HFF-Myc (cell line): ENCODE measurements at regions not wholly inside any gene's neighbourhood (a gene's known extent, or its start where the extent isn't known, plus 50 kb on each side); places are given as distances from the start of the nearest gene placed in this dataset.

Experiments used
- DNase-seq: peaks from one replicate; pipeline ENCODE4 v3.0.0-alpha.2; 2011; ENCODE audit warnings: low read depth; ENCODE audit errors: extremely low read depth
- H3K4me3 ChIP-seq: replicated peaks from 2 replicates; pipeline ENCODE4 v1.5.1; 2011; ENCODE audit warnings: low read depth, mild to moderate bottlenecking, control low read depth, low read length
- TF ChIP-seq, protein P1 (sequence below): IDR thresholded peaks from 2 replicates; pipeline ENCODE4 v1.5.1; 2012; ENCODE audit warnings: mild to moderate bottlenecking, low read depth, low read length, control low read depth; ENCODE audit errors: missing control alignments

DNA sequence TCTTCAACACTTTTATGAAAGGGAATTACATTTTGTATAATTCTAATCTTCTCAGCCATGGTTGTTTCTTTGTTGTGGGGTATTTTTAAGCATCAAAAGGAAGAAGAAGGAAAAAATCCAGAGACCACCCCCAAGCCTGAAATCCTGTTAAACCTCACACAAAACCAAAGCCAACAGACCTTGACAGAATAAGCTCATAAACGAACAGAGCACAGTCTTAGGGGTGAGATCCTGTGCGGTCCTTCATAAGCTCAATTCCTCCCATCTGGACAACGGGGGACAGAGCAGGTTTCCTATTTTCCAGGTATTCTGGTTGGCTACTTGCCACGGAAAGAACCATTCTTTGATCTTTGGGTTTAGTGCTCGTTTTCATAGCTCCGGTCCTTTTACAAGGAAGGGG, 151.3 kb upstream of the SULF2 start:
- no peak overlapping the region for H3K4me3 ChIP-seq
- TF ChIP-seq, protein P1, sequence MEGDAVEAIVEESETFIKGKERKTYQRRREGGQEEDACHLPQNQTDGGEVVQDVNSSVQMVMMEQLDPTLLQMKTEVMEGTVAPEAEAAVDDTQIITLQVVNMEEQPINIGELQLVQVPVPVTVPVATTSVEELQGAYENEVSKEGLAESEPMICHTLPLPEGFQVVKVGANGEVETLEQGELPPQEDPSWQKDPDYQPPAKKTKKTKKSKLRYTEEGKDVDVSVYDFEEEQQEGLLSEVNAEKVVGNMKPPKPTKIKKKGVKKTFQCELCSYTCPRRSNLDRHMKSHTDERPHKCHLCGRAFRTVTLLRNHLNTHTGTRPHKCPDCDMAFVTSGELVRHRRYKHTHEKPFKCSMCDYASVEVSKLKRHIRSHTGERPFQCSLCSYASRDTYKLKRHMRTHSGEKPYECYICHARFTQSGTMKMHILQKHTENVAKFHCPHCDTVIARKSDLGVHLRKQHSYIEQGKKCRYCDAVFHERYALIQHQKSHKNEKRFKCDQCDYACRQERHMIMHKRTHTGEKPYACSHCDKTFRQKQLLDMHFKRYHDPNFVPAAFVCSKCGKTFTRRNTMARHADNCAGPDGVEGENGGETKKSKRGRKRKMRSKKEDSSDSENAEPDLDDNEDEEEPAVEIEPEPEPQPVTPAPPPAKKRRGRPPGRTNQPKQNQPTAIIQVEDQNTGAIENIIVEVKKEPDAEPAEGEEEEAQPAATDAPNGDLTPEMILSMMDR = no peak
- DNase-seq = no peak

DNA sequence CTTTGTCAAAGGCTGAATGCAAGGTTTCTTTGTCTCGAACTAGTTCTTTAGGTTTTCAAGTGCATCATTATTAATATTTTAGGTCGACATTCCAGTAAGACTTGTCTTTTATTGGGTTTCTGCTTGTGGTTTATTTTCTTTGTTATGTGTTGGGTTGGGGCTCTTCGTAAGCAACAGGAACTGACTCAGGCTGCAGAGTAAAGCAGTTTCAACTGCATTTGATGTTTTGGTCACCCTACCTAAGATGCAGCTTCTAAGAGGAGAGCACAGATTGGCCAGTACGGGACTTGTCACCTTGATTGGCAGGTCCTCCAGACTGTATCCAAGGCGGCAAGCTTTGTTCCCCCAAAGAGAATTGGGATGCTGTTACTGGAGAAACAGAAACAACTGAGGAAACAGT, 149.5 kb upstream of the SULF2 start:
- no peak for DNase-seq
- H3K4me3 ChIP-seq = no peak overlapping the region
- TF ChIP-seq, protein P1 = no peak

DNA sequence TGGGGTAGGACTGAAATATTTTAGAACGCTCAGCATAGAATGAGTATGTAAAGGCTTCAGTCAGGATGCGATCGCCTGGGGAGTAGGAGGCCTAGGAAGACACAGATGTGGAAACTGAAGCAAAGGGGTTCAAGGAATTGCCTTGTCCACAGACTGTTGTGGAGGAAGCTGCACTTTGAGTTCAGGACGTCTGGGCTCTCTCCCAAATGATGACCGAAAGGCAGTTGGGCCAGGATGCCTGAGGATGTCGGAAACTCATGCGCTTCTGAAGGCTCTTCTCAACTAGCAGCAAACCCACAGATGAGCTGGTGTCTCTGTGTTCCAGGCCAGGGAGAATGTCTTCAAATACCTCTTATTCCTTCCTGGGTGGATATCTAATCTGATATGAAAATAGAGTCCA, 146.2 kb upstream of the SULF2 start:
- DNase-seq = no peak
- no peak overlapping the region for H3K4me3 ChIP-seq
- TF ChIP-seq, protein P1 = no peak

DNA sequence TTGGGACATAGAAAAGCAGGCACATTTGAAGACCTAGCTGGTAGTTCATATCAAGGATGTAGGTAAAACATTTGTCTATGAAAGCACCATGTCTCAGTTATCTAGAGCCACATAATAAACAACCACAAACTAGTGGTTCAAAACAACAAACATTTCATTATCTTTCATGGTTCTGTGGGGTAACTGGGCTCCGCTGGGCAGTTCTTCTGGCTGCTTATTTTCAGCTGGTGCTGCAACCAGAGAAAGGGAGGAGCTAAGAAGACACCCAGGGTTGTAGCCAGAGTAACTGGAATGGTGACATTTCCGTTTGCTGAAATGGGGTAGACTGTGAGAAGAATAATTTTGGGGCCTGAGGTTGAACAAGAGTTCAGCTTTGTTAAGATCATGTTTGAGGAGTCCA, 145.7 kb upstream of the SULF2 start:
- H3K4me3 ChIP-seq = no peak overlapping the region
- TF ChIP-seq, protein P1 = no peak
- DNase-seq = no peak

DNA sequence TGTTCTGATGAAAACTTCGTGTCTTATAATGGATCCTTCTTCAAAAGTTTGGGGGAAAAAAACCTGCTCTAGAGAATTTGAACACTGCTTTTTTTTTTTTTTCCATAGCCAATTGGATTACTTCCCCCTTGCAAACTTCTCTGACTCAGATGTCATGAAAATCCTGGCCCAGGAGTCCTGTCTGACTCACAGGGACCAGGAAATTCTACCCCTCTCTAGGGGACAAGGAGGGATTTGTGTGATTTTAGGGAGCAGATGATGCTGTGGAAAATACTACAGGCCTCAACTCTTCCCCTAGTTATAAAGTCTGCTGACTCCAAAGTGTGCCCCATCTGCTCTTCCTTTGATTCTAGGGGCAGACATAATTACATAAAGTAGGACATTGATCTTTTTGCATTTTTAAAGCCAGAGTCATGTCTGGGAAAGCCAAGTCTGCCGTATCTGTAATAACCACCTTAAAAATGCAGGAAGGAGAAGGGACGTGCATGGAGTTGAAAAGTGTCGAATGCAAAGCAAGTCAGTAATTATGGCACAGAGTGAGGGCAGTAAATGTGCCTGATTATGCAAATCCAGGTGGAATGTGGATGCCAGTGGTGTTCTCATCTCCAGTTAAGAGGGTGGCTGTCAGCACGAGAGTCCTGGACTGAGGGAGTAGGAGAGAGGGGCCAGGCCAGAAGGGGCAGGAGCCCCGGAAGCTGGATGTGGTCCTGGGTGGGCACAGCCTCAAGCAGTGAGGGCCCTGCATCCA, 144.3 kb upstream of the SULF2 start:
- TF ChIP-seq, protein P1 = no peak
- peak; percentile 52 for DNase-seq

DNA sequence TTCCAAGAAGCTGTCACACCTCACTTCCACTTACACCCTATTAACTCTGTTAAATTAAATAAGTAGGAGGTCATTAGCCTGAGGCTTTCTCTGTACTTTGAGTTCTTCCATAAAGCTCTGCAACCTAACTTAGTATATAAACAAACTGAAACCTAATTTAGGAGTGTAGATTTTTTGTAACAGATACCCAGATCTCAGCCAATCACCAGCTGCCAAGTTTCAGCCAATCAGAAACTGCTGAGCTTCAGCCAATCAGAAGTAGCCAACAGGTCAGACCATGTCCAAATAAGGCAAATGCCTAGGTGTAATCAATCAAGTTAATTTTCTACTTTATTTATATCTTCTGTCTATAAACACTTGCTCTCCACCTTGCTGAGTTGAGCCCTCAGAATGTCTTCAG, 142.7 kb upstream of the SULF2 start:
- H3K4me3 ChIP-seq = no peak overlapping the region
- TF ChIP-seq, protein P1 = no peak
- DNase-seq = peak; percentile 78

More for the DNA sequence above, 144.3 kb upstream of the SULF2 start:
- no peak overlapping the region for H3K4me3 ChIP-seq
